ENCODE measurements at regions not wholly inside any gene's neighbourhood (a gene's known extent, or its start where the extent isn't known, plus 50 kb on each side); places are given as distances from the start of the nearest gene placed in this dataset.

DNA sequence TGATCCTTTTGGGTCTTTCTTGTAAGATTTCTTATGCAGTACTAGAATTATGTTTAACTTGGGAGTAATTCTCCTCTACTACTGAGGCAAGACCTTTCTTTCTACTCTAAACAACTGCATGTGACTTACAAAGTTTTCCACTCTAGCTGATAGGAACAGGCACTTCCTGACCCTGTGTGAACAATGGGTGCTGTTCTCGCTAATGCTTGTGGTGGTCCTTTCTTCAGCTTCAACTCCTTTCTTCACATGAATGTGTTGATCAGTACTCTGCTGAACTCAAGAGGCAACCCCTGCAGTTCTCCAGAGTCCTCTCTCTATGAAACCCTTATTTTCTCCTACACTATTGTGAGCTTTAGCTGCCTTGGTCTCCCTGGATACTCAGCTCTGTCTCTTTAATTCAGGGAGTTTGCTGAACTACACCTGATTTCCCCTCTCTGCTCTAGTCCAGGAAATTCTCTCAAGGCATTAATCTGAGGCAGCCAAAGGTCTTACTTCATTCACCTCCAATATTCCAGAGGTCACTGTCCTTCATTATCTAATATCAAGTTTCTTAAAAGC, 484.6 kb upstream of the PIK3R1 start:
- TF ChIP-seq, protein P1, sequence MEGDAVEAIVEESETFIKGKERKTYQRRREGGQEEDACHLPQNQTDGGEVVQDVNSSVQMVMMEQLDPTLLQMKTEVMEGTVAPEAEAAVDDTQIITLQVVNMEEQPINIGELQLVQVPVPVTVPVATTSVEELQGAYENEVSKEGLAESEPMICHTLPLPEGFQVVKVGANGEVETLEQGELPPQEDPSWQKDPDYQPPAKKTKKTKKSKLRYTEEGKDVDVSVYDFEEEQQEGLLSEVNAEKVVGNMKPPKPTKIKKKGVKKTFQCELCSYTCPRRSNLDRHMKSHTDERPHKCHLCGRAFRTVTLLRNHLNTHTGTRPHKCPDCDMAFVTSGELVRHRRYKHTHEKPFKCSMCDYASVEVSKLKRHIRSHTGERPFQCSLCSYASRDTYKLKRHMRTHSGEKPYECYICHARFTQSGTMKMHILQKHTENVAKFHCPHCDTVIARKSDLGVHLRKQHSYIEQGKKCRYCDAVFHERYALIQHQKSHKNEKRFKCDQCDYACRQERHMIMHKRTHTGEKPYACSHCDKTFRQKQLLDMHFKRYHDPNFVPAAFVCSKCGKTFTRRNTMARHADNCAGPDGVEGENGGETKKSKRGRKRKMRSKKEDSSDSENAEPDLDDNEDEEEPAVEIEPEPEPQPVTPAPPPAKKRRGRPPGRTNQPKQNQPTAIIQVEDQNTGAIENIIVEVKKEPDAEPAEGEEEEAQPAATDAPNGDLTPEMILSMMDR (IDR thresholded peaks at IDR 0.05) = no peak
- TF ChIP-seq POLR2A (IDR thresholded peaks at IDR 0.05) = no peak

All from uterus (tissue), 2 donors.